HG03342 (cell line): ENCODE measurements at regions not wholly inside any gene's neighbourhood (a gene's known extent, or its start where the extent isn't known, plus 50 kb on each side); places are given as distances from the start of the nearest gene placed in this dataset.

ENCODE experiments used
- ATAC-seq: cut with Tn5 transposase; IDR thresholded peaks from one replicate; pipeline ENCODE4 v1.9.1; 2021; ENCODE audit warnings: mild to moderate bottlenecking, moderate library complexity; ENCODE audit not compliant: unreplicated experiment

GRCh38 chr9:107548298-107549142, 59.0 kb upstream of the KLF4 start:
- ATAC-seq: no peak

GRCh38 chr9:107547772-107548297, 58.3 kb upstream of the KLF4 start:
- no peak for ATAC-seq

GRCh38 chr9:107547303-107547702, 57.7 kb upstream of the KLF4 start:
- ATAC-seq: no peak

DNA sequence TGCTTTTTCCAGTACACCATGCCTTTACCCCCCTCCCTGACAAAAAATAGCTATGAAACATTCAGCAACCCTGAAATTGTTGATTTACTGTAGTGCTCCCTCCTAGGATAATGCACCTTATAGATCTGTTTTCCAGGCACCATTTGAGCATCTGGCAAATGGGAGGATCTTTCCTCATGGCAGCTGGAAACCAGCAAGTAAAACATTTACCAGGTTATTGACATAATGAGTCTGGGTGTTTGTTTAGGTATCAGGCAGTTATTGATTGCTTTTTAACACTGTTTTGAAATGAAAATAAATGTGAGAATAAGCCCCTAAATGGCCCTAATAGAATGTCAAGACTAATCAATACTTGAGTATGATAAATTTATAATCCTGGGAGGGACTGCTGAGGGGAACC, 57.3 kb upstream of the KLF4 start:
- no peak for ATAC-seq

GRCh38 chr9:107545036-107545435, 55.5 kb upstream of the KLF4 start:
- no peak for ATAC-seq

GRCh38 chr9:107542411-107543157, 53.0 kb upstream of the KLF4 start:
- no peak for ATAC-seq

- ATAC-seq: peak; percentile 68
Measured at GRCh38 chr9:107541523-107541922, 52.0 kb upstream of the KLF4 start.

DNA sequence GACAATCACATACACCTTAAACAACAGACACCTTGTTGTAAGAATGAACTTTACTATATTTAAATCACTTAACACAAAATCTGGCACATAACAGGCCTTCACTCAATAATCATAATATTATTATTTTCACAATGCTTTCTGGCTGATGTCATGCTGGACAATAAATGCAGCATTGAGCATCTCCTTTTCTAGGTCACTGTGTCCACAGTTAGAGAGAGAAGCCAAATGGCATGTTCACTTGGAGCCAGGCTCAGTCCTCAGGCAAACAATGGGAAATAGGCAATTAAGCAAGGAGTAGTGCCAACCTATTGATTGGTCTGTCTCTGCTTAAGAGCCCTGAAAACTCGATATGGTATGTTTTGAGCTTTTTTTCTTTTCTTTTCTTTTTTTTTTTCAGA, 50.6 kb upstream of the KLF4 start:
- ATAC-seq: no peak

DNA sequence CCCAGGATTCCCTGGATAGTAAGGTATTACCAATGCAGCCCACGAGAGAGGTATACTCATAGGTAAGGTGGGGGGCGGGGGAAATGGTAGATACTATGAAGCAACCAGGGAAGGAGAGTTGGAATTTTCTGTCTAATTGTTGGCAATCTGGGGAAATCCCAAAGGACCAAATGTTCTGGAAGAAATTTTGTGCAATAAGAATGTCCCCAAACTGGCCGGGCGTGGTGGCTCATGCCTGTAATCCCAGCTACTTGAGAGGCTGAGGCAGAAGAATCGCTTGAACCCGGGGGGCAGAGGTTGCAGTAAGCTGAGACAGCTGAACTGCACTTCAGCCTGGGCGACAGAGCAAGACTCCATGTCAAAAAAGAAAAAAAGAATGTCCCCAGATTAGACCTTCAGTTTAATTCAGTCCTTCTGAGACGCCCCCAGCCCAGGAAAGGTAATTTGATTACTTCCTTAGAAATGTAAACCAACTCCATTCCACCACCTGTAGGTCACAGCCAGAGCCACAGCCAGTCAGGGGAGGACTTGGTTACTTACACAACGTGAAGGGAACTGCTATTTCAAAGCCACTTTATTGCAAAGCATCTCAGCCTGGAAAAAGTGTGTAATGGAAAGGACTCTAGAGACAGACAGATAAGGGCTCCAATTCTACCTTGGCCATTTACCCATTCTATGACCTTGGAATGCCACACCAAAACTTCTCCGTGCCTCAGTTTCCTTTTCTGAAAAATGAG, 50.0 kb upstream of the KLF4 start:
- no peak for ATAC-seq
